PC-3 (cell line): ENCODE measurements at regions not wholly inside any gene's neighbourhood (a gene's known extent, or its start where the extent isn't known, plus 50 kb on each side); places are given as distances from the start of the nearest gene placed in this dataset.

Experiments used
- CTCF ChIP-seq: fragments of 300-600 bp; sonication (generic); conservative IDR thresholded peaks from 2 replicates; pipeline ENCODE4 v1.5.1; 2017; ENCODE audit warnings: antibody characterized with exemption, low read depth, mild to moderate bottlenecking, low read length
- EZH2phosphoT487 ChIP-seq: fragments of 300-600 bp; sonication (generic); IDR thresholded peaks from 2 replicates; pipeline ENCODE4 v1.6.1; 2018; ENCODE audit warnings: mild to moderate bottlenecking, antibody characterized with exemption, low read length, borderline replicate concordance

GRCh38 chr2:60333264-60333663, 220.2 kb downstream of the BCL11A start:
- TF ChIP-seq CTCF (no peak), EZH2phosphoT487 (no peak)
